ENCODE measurements at regions not wholly inside any gene's neighbourhood (a gene's known extent, or its start where the extent isn't known, plus 50 kb on each side); places are given as distances from the start of the nearest gene placed in this dataset.
"Not testable (repeated sequence)": the region's sequence is repeated elsewhere in the genome, so short reads cannot be mapped to it uniquely, and the experiment has no call there.

GRCh38 chr11:69934861-69935494, 115.8 kb upstream of the FGF3 start:
- DNase-seq, result no peak

DNA sequence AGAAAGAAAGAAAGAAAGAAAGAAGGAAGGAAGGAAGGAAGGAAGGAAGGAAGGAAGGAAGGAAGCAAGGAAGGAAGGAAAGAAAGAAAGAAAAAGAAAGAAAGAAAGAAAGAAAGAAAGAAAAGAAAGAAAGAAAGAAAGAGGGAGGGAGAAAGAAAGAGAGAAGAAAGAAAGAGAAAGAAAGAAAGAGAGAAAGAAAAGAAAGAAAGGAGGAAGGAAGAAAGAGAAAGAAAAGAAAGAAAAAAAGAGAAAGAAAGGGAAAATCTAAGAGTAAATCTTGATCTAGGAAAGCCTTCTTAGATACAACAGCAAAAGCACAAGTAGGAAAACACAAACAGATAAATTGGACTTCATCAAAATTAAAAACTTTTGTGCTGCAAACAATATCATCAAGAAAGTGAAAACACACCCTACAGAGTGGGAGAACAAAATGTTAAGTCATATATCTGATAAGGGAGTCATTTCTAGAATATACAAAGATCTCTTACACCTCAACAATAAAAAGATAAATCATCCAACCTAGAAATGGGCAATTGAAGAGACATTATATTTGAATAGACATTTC, 116.8 kb upstream of the FGF3 start:
- DNase-seq, result no peak

GRCh38 chr11:69936771-69937170, 117.6 kb upstream of the FGF3 start:
- DNase-seq, result no peak

- DNase-seq, result no peak
Observed at GRCh38 chr11:69938206-69938605, 119.0 kb upstream of the FGF3 start.

- DNase-seq, result no peak
Observed at GRCh38 chr11:69939551-69940245, 120.5 kb upstream of the FGF3 start.

DNA sequence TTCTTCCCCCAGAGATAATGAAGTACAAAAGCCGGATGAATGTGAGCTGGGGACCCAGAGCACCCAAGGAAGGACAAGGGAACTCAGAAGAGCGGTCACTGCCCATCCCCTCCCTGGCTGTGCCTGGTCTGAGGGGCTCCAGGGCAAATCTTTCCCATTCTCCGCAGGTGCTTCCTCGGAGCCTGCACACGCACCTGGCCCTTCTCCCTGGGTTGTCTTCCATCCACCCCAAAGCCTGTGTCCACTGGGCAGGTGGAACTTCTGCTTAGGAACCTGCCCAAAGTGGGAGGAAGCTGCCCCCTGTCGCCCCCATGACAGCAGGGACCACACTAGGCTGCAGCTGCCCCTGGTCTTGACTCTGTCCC, 121.0 kb upstream of the FGF3 start:
- no peak for DNase-seq

- no peak for DNase-seq
Observed at GRCh38 chr11:69941546-69942332, 122.5 kb upstream of the FGF3 start.

DNA sequence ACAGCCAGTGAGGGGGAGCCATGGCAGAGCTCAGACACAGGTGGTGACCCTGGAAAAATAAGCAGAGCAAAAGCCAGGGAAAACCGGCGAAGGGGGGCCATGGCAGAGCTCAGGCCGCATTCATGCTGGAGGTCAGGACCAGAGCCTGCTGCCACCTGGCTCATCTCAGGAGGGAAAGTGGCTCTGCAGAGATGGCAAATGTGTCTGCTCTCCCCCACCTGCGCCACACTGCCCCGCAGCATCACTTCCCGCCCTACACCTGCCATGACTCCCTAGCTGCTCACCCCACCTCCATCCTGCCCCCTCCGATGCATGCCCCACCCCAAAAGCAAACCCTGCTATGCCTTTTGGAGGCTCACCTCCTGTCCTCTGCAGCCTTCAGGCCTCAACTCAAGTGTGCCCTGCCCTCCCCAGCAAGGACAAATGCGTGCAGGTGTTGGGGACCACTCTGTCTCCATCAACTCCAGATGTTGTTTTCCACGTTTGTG, 123.2 kb upstream of the FGF3 start:
- no peak for DNase-seq

- no peak for DNase-seq
Observed at GRCh38 chr11:69943066-69943465, 123.8 kb upstream of the FGF3 start.

- DNase-seq, result no peak
Observed at GRCh38 chr11:69943506-69943905, 124.3 kb upstream of the FGF3 start.

GRCh38 chr11:69944146-69944795, 125.1 kb upstream of the FGF3 start:
- DNase-seq, result no peak

DNA sequence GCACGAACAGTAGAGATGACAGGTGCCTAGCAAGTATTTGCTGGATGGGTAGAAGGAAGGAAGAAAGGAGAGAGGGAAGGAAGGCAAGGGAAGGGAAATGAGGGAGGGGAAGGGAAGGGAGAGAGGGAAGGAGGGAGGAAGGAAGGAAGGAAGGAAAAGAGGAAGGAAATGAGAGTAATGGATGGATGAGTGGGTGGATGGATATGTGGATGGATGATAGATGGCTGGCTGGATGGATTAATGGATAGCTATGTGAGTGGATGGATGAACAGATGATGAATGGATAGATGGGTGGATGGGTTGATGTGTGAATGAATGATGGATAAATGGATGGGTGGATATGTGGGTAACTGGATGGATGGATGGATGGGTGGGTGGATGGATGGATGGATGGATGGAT, 125.9 kb upstream of the FGF3 start:
- DNase-seq, result no peak

- no peak for DNase-seq
Observed at GRCh38 chr11:69947059-69947792, 128.0 kb upstream of the FGF3 start.

DNA sequence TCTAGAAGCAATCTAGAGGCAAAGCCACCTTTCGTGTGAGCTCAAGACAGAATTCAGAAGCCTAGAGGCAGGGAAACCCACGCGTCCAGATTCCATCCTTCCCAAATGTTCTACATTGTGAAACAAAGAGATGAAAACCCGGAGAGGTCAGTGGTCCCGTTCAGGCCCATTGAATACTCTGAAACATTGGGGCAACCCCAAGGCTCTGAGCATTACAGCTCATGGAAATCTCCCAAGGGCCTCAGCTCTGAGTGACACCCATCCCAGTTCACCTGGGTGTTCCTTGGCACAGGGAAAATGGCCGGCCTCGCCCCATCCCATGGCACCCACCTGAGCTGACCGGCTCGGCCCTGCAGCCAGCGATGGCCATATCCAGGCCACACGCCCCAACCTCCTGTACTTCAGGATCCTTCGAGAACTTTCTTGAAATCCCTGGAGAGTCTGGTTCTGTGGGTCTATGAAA, 128.6 kb upstream of the FGF3 start:
- DNase-seq, result no peak

- DNase-seq, result no peak
Observed at GRCh38 chr11:69948256-69949141, 129.3 kb upstream of the FGF3 start.

- DNase-seq, result no peak
Observed at GRCh38 chr11:69949327-69949726, 128.8 kb upstream of the ANO1 start.

DNA sequence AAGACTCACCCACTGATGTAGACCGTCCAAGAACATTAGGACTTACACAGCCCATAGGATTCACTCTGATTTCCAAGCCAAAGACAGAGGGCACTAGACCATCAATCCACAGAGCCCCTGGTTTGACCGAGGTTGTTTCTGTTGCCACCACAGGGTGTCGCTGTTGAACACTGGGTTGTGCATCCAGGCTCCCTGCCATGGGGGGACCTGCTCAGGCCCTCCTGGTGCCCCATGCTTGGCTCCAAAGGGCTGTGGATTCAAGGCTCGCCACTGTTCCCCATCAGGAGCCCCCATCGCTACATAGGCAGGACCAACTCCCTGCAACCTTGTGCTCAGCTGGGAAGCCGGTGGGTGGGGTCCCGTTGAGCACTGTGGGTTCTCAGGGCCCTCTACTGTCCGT, 128.0 kb upstream of the ANO1 start:
- no peak for DNase-seq

GRCh38 chr11:69950621-69951020, 127.5 kb upstream of the ANO1 start:
- DNase-seq, result no peak

DNA sequence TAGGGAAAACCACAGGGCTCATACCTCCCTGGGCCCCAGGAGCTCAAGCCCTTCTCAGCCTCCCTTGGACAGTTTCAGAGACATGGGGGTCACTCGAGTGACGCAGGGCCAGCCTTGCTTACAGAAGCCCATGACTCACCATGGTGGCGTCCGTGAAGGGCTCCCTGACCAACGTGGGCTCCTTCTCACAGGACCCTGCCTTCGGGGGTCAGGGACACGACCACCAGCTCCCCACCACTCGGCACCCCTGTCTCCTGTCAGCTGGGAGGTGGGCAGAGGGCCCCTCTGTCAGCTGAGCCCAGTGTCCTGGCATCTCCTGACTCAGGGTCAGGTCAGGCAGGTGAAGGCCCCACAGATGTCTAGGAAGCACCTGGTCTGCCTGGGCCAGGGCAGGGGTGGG, 126.3 kb upstream of the ANO1 start:
- no peak for DNase-seq

- DNase-seq, result not testable (repeated sequence)
Observed at GRCh38 chr11:69952229-69952975, 125.7 kb upstream of the ANO1 start.
